B cell (primary cell): ENCODE measurements at regions not wholly inside any gene's neighbourhood (a gene's known extent, or its start where the extent isn't known, plus 50 kb on each side); places are given as distances from the start of the nearest gene placed in this dataset.

Experiments
- ATAC-seq: fragments of 200-7000 bp; cut with Tn5 transposase; one replicate; pipeline ENCODE4 v1.10.0; 2021; ENCODE audit warnings: low read depth, mild to moderate bottlenecking, moderate number of reproducible peaks, moderate library complexity
- CTCF ChIA-PET: fragments of 350-600 bp; sonication (Branson Sonifier 250); formaldehyde crosslinking; loops from one replicate; lab custom pipeline; 2021; ENCODE audit warnings: antibody characterized with exemption, inconsistent platforms; lab: Charles Lee
- POLR2A ChIA-PET: fragments of 350-600 bp; sonication (Branson Sonifier 250); formaldehyde crosslinking; loops from one replicate; lab custom pipeline; 2021; ENCODE audit warnings: antibody characterized with exemption; lab: Charles Lee
- DNase-seq: peaks from one replicate; pipeline ENCODE4 v3.0.0; 2013
- H2AFZ ChIP-seq: 2 replicates; pipeline ENCODE4 v1.6.1; 2012; ENCODE audit warnings: mild to moderate bottlenecking, low read depth, low read length; ENCODE audit not compliant: insufficient read depth, poor library complexity, severe bottlenecking
- H3K27ac ChIP-seq, 2 donors: 1 replicate in 1 of 2; 2 replicates in 1 of 2; pipeline ENCODE4 v1.5.1; 2012 to 2013; ENCODE audit warnings: low read length in 2 of 2, mild to moderate bottlenecking in 2 of 2, moderate library complexity in 1 of 2
- H3K27me3 ChIP-seq, 4 experiments: fragments of 200-600 bp in 1 of 4; sonication (generic) in 1 of 4; replicated peaks in 1 of 4; 1 replicate in 2 of 4; 2 replicates in 2 of 4; pipeline versions ENCODE4 v1.6.1 to v1.7.0; 2013 to 2016; ENCODE audit warnings: low read length in 3 of 4, mild to moderate bottlenecking in 2 of 4, mixed read lengths in 1 of 4, moderate library complexity in 1 of 4; ENCODE audit not compliant: insufficient read depth in 4 of 4, control insufficient read depth in 3 of 4; ENCODE audit errors: control extremely low read depth in 1 of 4
- H3K36me3 ChIP-seq, 2 experiments: replicated peaks in 1 of 2; 1 replicate in 1 of 2; 2 replicates in 1 of 2; pipeline versions ENCODE4 v1.6.1 to v1.7.1; 2013; ENCODE audit warnings: low read length in 1 of 2; ENCODE audit not compliant: insufficient read depth in 2 of 2, control insufficient read depth in 1 of 2; ENCODE audit errors: control extremely low read depth in 1 of 2, extremely low read depth in 1 of 2
- H3K4me1 ChIP-seq, 2 donors: fragments of 200-600 bp in 1 of 2; sonication (generic) in 1 of 2; 1 replicate in 1 of 2; 2 replicates in 1 of 2; pipeline versions ENCODE4 v1.5.1 to v1.6.1; 2013 to 2017; ENCODE audit warnings: low read length in 2 of 2; ENCODE audit not compliant: control insufficient read depth in 2 of 2, insufficient read depth in 2 of 2
- H3K4me2 ChIP-seq: replicated peaks from 2 replicates; pipeline ENCODE3; 2012; ENCODE audit warnings: mild to moderate bottlenecking, low read depth, low read length; ENCODE audit not compliant: poor library complexity, severe bottlenecking
- H3K4me3 ChIP-seq, 5 experiments: fragments of 200-600 bp in 1 of 5; sonication (generic) in 1 of 5; 1 replicate in 3 of 5; 2 replicates in 2 of 5; pipeline versions ENCODE4 v1.5.1 to v1.7.0; 2011 to 2016; ENCODE audit warnings: low read length in 4 of 5, mild to moderate bottlenecking in 4 of 5, low read depth in 2 of 5, control low read depth in 1 of 5, moderate library complexity in 1 of 5; ENCODE audit not compliant: insufficient read depth in 1 of 5; ENCODE audit errors: control extremely low read depth in 1 of 5, extremely low read depth in 1 of 5
- H3K79me2 ChIP-seq: fragments of 200-600 bp; sonication (generic); one replicate; pipeline ENCODE4 v1.6.0; 2016; ENCODE audit warnings: low read length; ENCODE audit not compliant: control insufficient read depth, insufficient read depth
- H3K9ac ChIP-seq: fragments of 200-600 bp; sonication (generic); 2 replicates; pipeline ENCODE4 v1.6.1; 2017; ENCODE audit warnings: mild to moderate bottlenecking, low read length, moderate library complexity
- H3K9me3 ChIP-seq, 3 donors: one replicate each; pipeline versions ENCODE4 v1.6.1 to v1.7.1; 2013; ENCODE audit warnings: low read length in 2 of 3; ENCODE audit not compliant: control insufficient read depth in 2 of 3, insufficient read depth in 1 of 3; ENCODE audit errors: control extremely low read depth in 1 of 3
- H4K20me1 ChIP-seq: 2 replicates; pipeline ENCODE4 v1.6.0; 2012; ENCODE audit warnings: mild to moderate bottlenecking, low read length; ENCODE audit not compliant: insufficient read depth, control insufficient read depth, poor library complexity, severe bottlenecking
- H3K27ac Mint-ChIP-seq: one replicate; pipeline ENCODE4 v1.8.0; 2021; ENCODE audit warnings: mixed read lengths
- H3K27me3 Mint-ChIP-seq: one replicate; pipeline ENCODE4 v1.8.0; 2021; ENCODE audit warnings: mixed read lengths
- H3K4me1 Mint-ChIP-seq: one replicate; pipeline ENCODE4 v1.8.0; 2021; ENCODE audit warnings: mixed read lengths
- H3K4me3 Mint-ChIP-seq: one replicate; pipeline ENCODE4 v1.8.0; 2021; ENCODE audit warnings: mixed read lengths
- H3K9me3 Mint-ChIP-seq: one replicate; pipeline ENCODE4 v1.8.0; 2022; ENCODE audit warnings: mixed read lengths; ENCODE audit not compliant: insufficient read depth
- EZH2 ChIP-seq: IDR thresholded peaks from 2 replicates; pipeline ENCODE4 v1.6.1; 2012; ENCODE audit warnings: borderline replicate concordance, low read depth, mild to moderate bottlenecking, moderate library complexity, low read length; ENCODE audit not compliant: insufficient read depth, poor library complexity, severe bottlenecking
- WGBS: methylation state at CpG from one replicate; pipeline ENCODE4 v1.1.5; 2013; ENCODE audit warnings: missing lambda C conversion rate; ENCODE audit not compliant: insufficient coverage; 5-methylcytosine and 5-hydroxymethylcytosine counted together
- intact Hi-C: fragments of 100-400 bp; cut with micrococcal nuclease; formaldehyde crosslinking; loops from one replicate; pipeline ENCODE4 v1.10.0; 2022
- TF ChIP-seq, protein P1 (sequence below): fragments of 200-600 bp; IDR thresholded peaks from one replicate; pipeline ENCODE4 v1.8.0; 2022; ENCODE audit warnings: antibody characterized with exemption, mild to moderate bottlenecking

DNA sequence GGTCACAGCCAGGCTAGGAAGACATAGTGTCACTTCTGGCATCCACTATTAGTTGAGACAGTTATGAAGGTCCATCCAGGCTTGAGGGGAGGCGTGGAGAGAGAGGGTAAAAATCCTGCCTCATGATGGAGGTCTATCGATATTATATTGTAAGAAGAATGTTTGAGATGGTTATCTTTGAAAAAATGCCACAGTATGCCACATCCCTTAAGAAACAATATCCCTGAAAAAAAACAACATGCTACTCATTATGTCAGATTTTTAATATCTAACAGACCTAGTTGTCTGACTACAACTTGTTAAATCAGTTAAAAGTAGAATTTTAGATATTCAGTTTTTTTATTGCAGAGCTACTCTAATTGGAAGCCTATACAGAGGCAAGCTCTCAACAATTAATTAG is 121.7 kb upstream of the SLC5A12 start:
- Mint-ChIP-seq H3K4me3 (no peak overlapping the region), H3K27me3 (no peaks in the 10 kb centered on the region), H3K9me3 (peaks cover 4% of the 10 kb centered on the region), H3K27ac (no peak overlapping the region), H3K4me1 (no peaks in the 10 kb centered on the region)
- Histone ChIP-seq H4K20me1 (no peaks in the 10 kb centered on the region), H3K4me1 (no peaks in the 10 kb centered on the region), H3K27ac (no peak overlapping the region), H3K36me3 (no peaks in the 10 kb centered on the region), H3K9me3 (no peaks in the 10 kb centered on the region), H2AFZ (no peak overlapping the region), H3K79me2 (no peaks in the 10 kb centered on the region), H3K9ac (no peak overlapping the region), H3K4me3 (no peak overlapping the region), H3K27me3 (no peaks in the 10 kb centered on the region), H3K4me2 (no peak overlapping the region)
- WGBS = no CpG with 5 or more reads among the region's 2 CpGs
- intact Hi-C loops = no loop called here
- TF ChIP-seq, protein P1, sequence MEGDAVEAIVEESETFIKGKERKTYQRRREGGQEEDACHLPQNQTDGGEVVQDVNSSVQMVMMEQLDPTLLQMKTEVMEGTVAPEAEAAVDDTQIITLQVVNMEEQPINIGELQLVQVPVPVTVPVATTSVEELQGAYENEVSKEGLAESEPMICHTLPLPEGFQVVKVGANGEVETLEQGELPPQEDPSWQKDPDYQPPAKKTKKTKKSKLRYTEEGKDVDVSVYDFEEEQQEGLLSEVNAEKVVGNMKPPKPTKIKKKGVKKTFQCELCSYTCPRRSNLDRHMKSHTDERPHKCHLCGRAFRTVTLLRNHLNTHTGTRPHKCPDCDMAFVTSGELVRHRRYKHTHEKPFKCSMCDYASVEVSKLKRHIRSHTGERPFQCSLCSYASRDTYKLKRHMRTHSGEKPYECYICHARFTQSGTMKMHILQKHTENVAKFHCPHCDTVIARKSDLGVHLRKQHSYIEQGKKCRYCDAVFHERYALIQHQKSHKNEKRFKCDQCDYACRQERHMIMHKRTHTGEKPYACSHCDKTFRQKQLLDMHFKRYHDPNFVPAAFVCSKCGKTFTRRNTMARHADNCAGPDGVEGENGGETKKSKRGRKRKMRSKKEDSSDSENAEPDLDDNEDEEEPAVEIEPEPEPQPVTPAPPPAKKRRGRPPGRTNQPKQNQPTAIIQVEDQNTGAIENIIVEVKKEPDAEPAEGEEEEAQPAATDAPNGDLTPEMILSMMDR = no peak
- TF ChIP-seq EZH2 = no peak
- ATAC-seq (no peak), DNase-seq (no peak)
- ChIA-PET POLR2A (no interaction called here), CTCF (no interaction called here)

DNA sequence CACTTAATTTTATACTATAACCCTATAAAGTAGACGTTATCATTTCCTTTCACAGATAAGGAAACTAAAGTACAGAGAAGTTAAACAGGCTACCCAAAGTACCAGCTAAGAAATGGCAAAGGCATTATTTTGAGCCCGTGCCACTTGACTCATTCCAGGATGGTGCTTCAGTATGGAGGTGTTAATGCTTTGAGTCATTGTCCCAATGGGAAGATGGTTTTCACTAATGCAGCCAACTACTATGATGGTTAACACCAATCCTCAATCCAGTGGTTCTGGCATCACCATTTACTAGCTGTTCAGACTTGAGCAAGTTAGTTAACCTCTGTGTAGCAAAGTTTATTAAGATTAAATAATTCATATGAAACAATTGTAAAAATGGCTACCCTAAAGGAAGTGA is 123.1 kb upstream of the SLC5A12 start:
- Mint-ChIP-seq H3K4me3 (no peak overlapping the region), H3K27ac (no peak overlapping the region), H3K27me3 (no peaks in the 10 kb centered on the region), H3K4me1 (no peaks in the 10 kb centered on the region), H3K9me3 (peaks cover 4% of the 10 kb centered on the region)
- POLR2A ChIA-PET = no interaction called here
- H2AFZ ChIP-seq = no peak overlapping the region
- no peaks in the 10 kb centered on the region for H3K4me1 ChIP-seq
- H4K20me1 ChIP-seq = no peaks in the 10 kb centered on the region
- H3K36me3 ChIP-seq = no peaks in the 10 kb centered on the region
- no peak for DNase-seq
- CTCF ChIA-PET = no interaction called here
- H3K79me2 ChIP-seq = no peaks in the 10 kb centered on the region
- peaks cover 0 to 6% (median 0%) of the 10 kb centered on the region in 3 donors for H3K9me3 ChIP-seq
- no peak overlapping the region for H3K4me3 ChIP-seq
- no peak overlapping the region for H3K27ac ChIP-seq
- H3K27me3 ChIP-seq = no peaks in the 10 kb centered on the region
- no peak overlapping the region for H3K4me2 ChIP-seq
- intact Hi-C loops = no loop called here
- no peak overlapping the region for H3K9ac ChIP-seq
- no CpG with 5 or more reads among the region's 2 CpGs for WGBS
- TF ChIP-seq, protein P1 = no peak
- TF ChIP-seq EZH2 = no peak
- no peak for ATAC-seq
